HG02763 (cell line): ENCODE measurements at regions not wholly inside any gene's neighbourhood (a gene's known extent, or its start where the extent isn't known, plus 50 kb on each side); places are given as distances from the start of the nearest gene placed in this dataset.
A peak's percentile ranks its signal among the peaks of the same experiment; 100 is the strongest.
"Not testable (repeated sequence)": the region's sequence is repeated elsewhere in the genome, so short reads cannot be mapped to it uniquely, and the experiment has no call there.

Experiments
- ATAC-seq: cut with Tn5 transposase; IDR thresholded peaks from one replicate; pipeline ENCODE4 v1.9.1; 2021; ENCODE audit warnings: mild to moderate bottlenecking, moderate library complexity; ENCODE audit not compliant: unreplicated experiment

- ATAC-seq, result peak; percentile 75
Measured at GRCh38 chr3:18237251-18238005, 187.7 kb downstream of the SATB1 start.

GRCh38 chr3:18236726-18237125 is 188.4 kb downstream of the SATB1 start:
- no peak for ATAC-seq

- no peak for ATAC-seq
Measured at GRCh38 chr3:18234717-18235335, 190.3 kb downstream of the SATB1 start.

- ATAC-seq, result no peak
Measured at GRCh38 chr3:18233987-18234716, 191.0 kb downstream of the SATB1 start.

- ATAC-seq, result no peak
Measured at GRCh38 chr3:18232317-18232716, 192.8 kb downstream of the SATB1 start.

- ATAC-seq, result no peak
Measured at GRCh38 chr3:18228060-18228459, 197.1 kb downstream of the SATB1 start.

GRCh38 chr3:18225709-18226108 is 199.4 kb downstream of the SATB1 start:
- no peak for ATAC-seq

- ATAC-seq, result no peak
Measured at GRCh38 chr3:18224426-18224825, 200.7 kb downstream of the SATB1 start.

GRCh38 chr3:18223974-18224373 is 201.2 kb downstream of the SATB1 start:
- peak; percentile 17 for ATAC-seq

- peak; percentile 99 for ATAC-seq
Measured at GRCh38 chr3:18223571-18223970, 201.6 kb downstream of the SATB1 start.

GRCh38 chr3:18222686-18223085 is 202.5 kb downstream of the SATB1 start:
- ATAC-seq, result no peak

- ATAC-seq, result no peak
Measured at GRCh38 chr3:18217507-18218174, 207.5 kb downstream of the SATB1 start.

- no peak for ATAC-seq
Measured at GRCh38 chr3:18216996-18217395, 208.1 kb downstream of the SATB1 start.

GRCh38 chr3:18215639-18216038 is 209.5 kb downstream of the SATB1 start:
- ATAC-seq, result no peak

- no peak for ATAC-seq
Measured at GRCh38 chr3:18211116-18211515, 214.0 kb downstream of the SATB1 start.

- no peak for ATAC-seq
Measured at GRCh38 chr3:18208856-18209255, 216.3 kb downstream of the SATB1 start.

GRCh38 chr3:18208091-18208490 is 217.0 kb downstream of the SATB1 start:
- no peak for ATAC-seq

GRCh38 chr3:18207226-18207625 is 217.9 kb downstream of the SATB1 start:
- ATAC-seq, result no peak

- not testable (repeated sequence) for ATAC-seq
Measured at GRCh38 chr3:18205701-18206100, 219.4 kb downstream of the SATB1 start.

- ATAC-seq, result no peak
Measured at GRCh38 chr3:18201315-18201714, 223.8 kb downstream of the SATB1 start.

GRCh38 chr3:18199757-18200156 is 225.4 kb downstream of the SATB1 start:
- no peak for ATAC-seq
